Activated CD8-positive, alpha-beta T cell treated with anti-CD3 and anti-CD28 coated beads for 36 hours (primary cell): ENCODE measurements at regions not wholly inside any gene's neighbourhood (a gene's known extent, or its start where the extent isn't known, plus 50 kb on each side); places are given as distances from the start of the nearest gene placed in this dataset.

Experiments used
- ATAC-seq: fragments of 200-7000 bp; cut with Tn5 transposase; one replicate; pipeline ENCODE4 v1.10.0; 2021; ENCODE audit warnings: mild to moderate bottlenecking, moderate library complexity
- CTCF ChIA-PET: fragments of 350-600 bp; sonication (Branson Sonifier 250); formaldehyde crosslinking; loops from one replicate; lab custom pipeline; 2021; ENCODE audit warnings: antibody characterized with exemption; lab: Charles Lee
- POLR2A ChIA-PET: fragments of 350-600 bp; sonication (Branson Sonifier 250); formaldehyde crosslinking; loops from one replicate; lab custom pipeline; 2021; ENCODE audit warnings: antibody characterized with exemption; lab: Charles Lee
- DNase-seq: peaks from one replicate; pipeline ENCODE4 v3.0.0-alpha.2; 2020
- H3K27ac Mint-ChIP-seq: one replicate; pipeline ENCODE4 v1.8.0; 2021; ENCODE audit warnings: mild to moderate bottlenecking, mixed read lengths
- H3K27me3 Mint-ChIP-seq: one replicate; pipeline ENCODE4 v1.8.0; 2021; ENCODE audit warnings: mixed read lengths
- H3K36me3 Mint-ChIP-seq: one replicate; pipeline ENCODE4 v1.8.0; 2021; ENCODE audit warnings: low read depth, mixed read lengths
- H3K4me1 Mint-ChIP-seq: one replicate; pipeline ENCODE4 v1.8.0; 2021; ENCODE audit warnings: low read depth, mixed read lengths
- H3K4me3 Mint-ChIP-seq: one replicate; pipeline ENCODE4 v1.8.0; 2021; ENCODE audit warnings: mild to moderate bottlenecking, moderate library complexity, mixed read lengths
- H3K9me3 Mint-ChIP-seq: one replicate; pipeline ENCODE4 v1.8.0; 2021; ENCODE audit warnings: mixed read lengths
- intact Hi-C: fragments of 100-400 bp; cut with micrococcal nuclease; formaldehyde crosslinking; loops from one replicate; pipeline ENCODE4 v1.10.0; 2022
- TF ChIP-seq, protein P1 (sequence below): fragments of 200-600 bp; IDR thresholded peaks from one replicate; pipeline ENCODE4 v1.8.0; 2022; ENCODE audit warnings: antibody characterized with exemption, mild to moderate bottlenecking

DNA sequence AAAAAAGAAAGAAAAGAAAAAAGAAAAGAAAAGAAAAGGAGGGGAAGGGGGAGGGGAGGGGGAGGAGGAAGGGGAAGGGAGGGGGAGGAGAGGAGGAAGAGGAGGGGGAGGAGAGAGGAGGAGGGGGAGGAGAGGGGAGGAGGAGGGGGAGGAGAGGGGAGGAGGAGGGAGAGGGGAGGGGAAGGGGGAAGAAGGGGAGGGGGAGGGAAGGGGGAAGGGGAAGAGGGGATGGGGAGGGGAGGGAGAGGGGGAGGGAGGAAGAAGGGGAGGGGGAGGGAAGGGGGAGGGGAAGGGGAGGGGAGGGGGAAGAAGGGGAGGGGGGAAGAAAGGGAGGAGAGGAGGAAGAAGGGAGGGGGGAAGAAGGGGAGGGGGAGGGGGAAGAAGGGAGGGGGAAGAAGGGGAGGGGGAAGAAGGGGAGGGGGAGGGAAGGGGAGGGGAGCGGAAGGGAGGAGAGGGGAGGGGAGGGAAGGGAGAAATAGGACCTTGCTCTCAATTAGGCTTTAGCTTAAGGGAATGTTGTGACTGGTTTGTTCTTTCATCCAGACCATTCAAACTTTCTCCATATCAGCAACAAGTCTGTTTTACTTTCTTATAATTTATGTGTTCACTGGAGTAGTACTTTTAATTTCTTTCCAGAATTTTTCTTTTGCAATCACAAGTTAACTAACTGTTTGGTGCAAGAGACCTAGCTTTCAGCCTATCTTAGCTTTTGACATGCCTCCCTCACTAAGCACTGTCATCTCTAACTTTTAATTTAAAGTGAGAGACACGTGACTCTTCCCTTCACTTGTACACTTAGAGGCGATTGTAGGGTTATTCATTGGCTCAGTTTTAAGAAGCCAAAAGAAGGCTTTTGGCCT lies 76.5 kb upstream of the EGLN3 start:
- intact Hi-C loops, result no loop called here
- no peaks in the 10 kb centered on the region for H3K4me1 Mint-ChIP-seq
- no peaks in the 10 kb centered on the region for H3K9me3 Mint-ChIP-seq
- ATAC-seq, result no peak
- H3K4me3 Mint-ChIP-seq, result no peak overlapping the region
- TF ChIP-seq, protein P1, sequence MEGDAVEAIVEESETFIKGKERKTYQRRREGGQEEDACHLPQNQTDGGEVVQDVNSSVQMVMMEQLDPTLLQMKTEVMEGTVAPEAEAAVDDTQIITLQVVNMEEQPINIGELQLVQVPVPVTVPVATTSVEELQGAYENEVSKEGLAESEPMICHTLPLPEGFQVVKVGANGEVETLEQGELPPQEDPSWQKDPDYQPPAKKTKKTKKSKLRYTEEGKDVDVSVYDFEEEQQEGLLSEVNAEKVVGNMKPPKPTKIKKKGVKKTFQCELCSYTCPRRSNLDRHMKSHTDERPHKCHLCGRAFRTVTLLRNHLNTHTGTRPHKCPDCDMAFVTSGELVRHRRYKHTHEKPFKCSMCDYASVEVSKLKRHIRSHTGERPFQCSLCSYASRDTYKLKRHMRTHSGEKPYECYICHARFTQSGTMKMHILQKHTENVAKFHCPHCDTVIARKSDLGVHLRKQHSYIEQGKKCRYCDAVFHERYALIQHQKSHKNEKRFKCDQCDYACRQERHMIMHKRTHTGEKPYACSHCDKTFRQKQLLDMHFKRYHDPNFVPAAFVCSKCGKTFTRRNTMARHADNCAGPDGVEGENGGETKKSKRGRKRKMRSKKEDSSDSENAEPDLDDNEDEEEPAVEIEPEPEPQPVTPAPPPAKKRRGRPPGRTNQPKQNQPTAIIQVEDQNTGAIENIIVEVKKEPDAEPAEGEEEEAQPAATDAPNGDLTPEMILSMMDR, result no peak
- DNase-seq, result no peak
- H3K27ac Mint-ChIP-seq, result no peak overlapping the region
- no peaks in the 10 kb centered on the region for H3K36me3 Mint-ChIP-seq
- POLR2A ChIA-PET, result no interaction called here
- peaks cover 5% of the 10 kb centered on the region for H3K27me3 Mint-ChIP-seq
- CTCF ChIA-PET, result no interaction called here

DNA sequence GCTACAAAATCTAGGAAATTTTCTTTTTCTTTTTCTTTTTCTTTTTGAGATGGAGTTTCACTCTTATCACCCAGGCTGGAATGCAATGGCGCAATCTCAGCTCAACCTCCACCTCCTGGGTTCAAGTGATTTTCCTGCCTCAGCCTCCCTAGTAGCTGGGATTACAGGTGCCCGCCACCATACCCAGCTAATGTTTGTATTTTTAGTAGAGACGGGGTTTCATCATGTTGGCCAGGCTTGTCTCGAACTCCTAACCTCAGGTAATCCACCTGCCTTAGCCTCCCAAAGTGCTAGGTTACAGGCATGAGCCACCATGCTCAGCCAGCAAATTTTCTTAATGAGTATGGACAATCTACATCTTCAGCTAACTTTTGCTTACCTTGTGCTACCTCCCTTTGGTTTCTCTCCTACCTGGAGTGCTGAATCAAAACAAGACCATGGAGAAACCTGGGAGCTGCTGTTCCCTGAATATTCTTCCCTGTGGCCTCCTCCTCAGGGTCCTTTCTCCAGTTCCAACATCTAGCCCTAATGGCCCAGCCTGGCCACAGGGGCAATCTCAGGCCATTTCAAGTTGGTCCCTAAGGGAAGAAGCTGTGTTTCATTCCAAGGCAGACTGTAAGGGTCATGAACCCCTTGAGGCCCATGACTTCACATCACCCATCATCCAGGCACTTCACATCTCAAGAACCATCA lies 74.6 kb upstream of the EGLN3 start:
- DNase-seq (no peak), ATAC-seq (no peak)
- no peaks in the 10 kb centered on the region for H3K27me3 Mint-ChIP-seq
- no peaks in the 10 kb centered on the region for H3K4me1 Mint-ChIP-seq
- H3K9me3 Mint-ChIP-seq, result no peaks in the 10 kb centered on the region
- H3K4me3 Mint-ChIP-seq, result no peak overlapping the region
- POLR2A ChIA-PET, result no interaction called here
- intact Hi-C loops, result no loop called here
- H3K36me3 Mint-ChIP-seq, result no peaks in the 10 kb centered on the region
- no peak overlapping the region for H3K27ac Mint-ChIP-seq
- TF ChIP-seq, protein P1, result no peak
- CTCF ChIA-PET, result interaction anchor here (1.1 kb wide), 1 partner anchor 73 kb away, joined by 3 read pairs; no protein-coding TSS in a partner anchor

DNA sequence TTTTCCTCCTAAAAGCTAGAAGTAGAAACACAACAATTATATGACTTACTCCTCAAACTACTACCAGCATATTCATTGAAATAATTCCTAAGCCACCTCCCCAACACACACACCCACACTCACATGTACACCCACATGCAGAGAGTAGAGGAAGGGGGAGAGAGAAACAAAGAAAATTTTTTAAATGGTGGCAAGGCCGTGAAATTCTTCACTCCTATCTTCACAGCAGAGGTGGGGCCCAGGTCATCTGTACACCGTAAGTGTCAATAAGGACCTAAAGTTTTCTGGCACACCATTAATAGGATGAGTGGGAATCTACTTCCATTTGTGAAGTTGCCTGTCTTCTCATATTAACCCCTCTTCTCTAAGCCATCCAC lies 73.9 kb upstream of the EGLN3 start:
- Mint-ChIP-seq H3K27me3 (no peaks in the 10 kb centered on the region), H3K4me1 (no peaks in the 10 kb centered on the region), H3K9me3 (no peaks in the 10 kb centered on the region), H3K36me3 (no peaks in the 10 kb centered on the region), H3K4me3 (no peak overlapping the region), H3K27ac (no peak overlapping the region)
- ATAC-seq, result no peak
- DNase-seq, result no peak
- POLR2A ChIA-PET, result no interaction called here
- TF ChIP-seq, protein P1, result no peak
- intact Hi-C loops, result no loop called here
- CTCF ChIA-PET, result interaction anchor here (1.1 kb wide), 1 partner anchor 74 kb away, joined by 3 read pairs; no protein-coding TSS in a partner anchor

DNA sequence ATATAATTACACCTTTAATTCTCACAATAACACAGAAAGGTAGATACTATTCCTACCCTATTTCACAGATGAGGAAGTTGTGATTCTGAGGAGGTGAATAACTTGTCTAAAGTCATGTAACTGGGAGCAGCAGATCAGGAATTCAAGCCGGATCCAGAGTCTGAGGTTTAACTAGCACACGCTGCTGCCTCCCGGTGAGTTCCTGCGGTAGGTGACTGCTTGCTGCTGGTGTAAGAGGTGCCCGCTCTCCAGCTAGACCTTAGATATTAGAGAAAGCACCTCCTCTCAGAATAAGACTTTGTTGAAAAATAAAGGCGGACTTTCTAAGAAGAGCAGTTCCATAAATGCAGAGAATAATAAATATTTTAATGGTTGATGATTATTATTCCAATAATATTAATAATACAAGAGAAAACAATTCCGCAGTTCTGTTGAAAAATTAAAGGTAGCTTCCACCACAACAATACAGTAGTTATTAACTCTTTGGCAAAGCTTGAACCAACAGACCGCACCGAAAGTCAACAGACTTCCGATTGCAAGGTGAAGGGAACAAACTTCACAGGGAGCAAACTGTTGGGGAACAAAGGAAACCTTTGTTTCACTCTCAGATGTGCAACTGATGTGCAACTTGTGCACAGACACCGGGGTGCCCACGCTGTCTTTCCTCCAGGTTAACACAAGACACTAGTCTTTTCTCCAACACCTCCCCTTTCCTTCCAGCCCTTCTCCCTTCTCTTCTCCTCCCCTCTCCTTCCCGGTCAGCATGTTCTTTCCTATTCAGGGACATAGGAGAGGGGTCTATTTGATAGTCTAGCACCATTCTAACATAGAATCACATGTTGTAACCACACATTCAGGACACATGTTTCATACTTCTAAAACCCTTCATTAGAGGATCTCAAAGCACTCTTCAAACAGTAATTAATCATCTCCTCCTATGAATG lies 73.2 kb upstream of the EGLN3 start:
- Mint-ChIP-seq H3K4me1 (no peaks in the 10 kb centered on the region), H3K27me3 (no peaks in the 10 kb centered on the region), H3K36me3 (no peaks in the 10 kb centered on the region), H3K4me3 (no peak overlapping the region), H3K9me3 (no peaks in the 10 kb centered on the region), H3K27ac (no peak overlapping the region)
- ChIA-PET POLR2A (no interaction called here), CTCF (interaction anchor here (1.1 kb wide), 1 partner anchor 74 kb away, joined by 3 read pairs; no protein-coding TSS in a partner anchor)
- ATAC-seq, result no peak
- TF ChIP-seq, protein P1, result no peak
- no peak for DNase-seq
- intact Hi-C loops, result no loop called here
